SK-N-MC (cell line): ENCODE measurements at regions not wholly inside any gene's neighbourhood (a gene's known extent, or its start where the extent isn't known, plus 50 kb on each side); places are given as distances from the start of the nearest gene placed in this dataset.

Source experiments
- DNase-seq: peaks from one replicate; pipeline ENCODE4 v3.0.0-alpha.2; 2011; ENCODE audit warnings: low read depth, low spot score
- H3K27ac ChIP-seq: fragments of 200-600 bp; sonication (generic); 2 replicates; pipeline ENCODE4 v1.5.1; 2016; ENCODE audit warnings: mixed run types
- H3K36me3 ChIP-seq: fragments of 200-600 bp; sonication (generic); 2 replicates; pipeline ENCODE4 v1.6.1; 2017; ENCODE audit warnings: antibody characterized with exemption, low read length, mixed read lengths; ENCODE audit not compliant: insufficient read depth
- H3K4me3 ChIP-seq: fragments of 200-600 bp; sonication (generic); 2 replicates; pipeline ENCODE4 v1.5.1; 2016
- H3K9ac ChIP-seq: fragments of 200-600 bp; sonication (generic); 2 replicates; pipeline ENCODE4 v1.8.0; 2017; ENCODE audit warnings: mixed run types, mixed read lengths; ENCODE audit not compliant: insufficient read length
- H3K9me3 ChIP-seq: fragments of 200-600 bp; sonication (generic); 2 replicates; pipeline ENCODE4 v1.6.1; 2017; ENCODE audit warnings: low read depth, mild to moderate bottlenecking, antibody characterized with exemption, low read length, moderate library complexity, mixed read lengths
- EZH2 ChIP-seq: fragments of 200-600 bp; sonication (generic); IDR thresholded peaks from one replicate; pipeline ENCODE4 v1.6.1; 2017; ENCODE audit warnings: antibody characterized with exemption
- FOXP2 ChIP-seq: optimal IDR thresholded peaks from 2 replicates; pipeline ENCODE3; 2011; ENCODE audit warnings: mild to moderate bottlenecking, moderate library complexity; ENCODE audit not compliant: insufficient read depth; ENCODE audit errors: extremely low read length, control extremely low read depth
- POLR2AphosphoS5 ChIP-seq: IDR thresholded peaks from 2 replicates; pipeline ENCODE4 v1.6.1; 2012; ENCODE audit warnings: mild to moderate bottlenecking, low read depth, low read length, borderline replicate concordance

GRCh38 chr2:164014068-164014731 is 278.4 kb upstream of the FIGN start:
- no peak overlapping the region for H3K27ac ChIP-seq
- H3K4me3 ChIP-seq: no peak overlapping the region
- TF ChIP-seq POLR2AphosphoS5: no peak
- TF ChIP-seq FOXP2: no peak
- no peak for TF ChIP-seq EZH2
- no peak for DNase-seq
- no peaks in the 10 kb centered on the region for H3K9me3 ChIP-seq
- no peaks in the 10 kb centered on the region for H3K36me3 ChIP-seq
- no peak overlapping the region for H3K9ac ChIP-seq

GRCh38 chr2:164012581-164012980 is 276.8 kb upstream of the FIGN start:
- TF ChIP-seq EZH2: no peak
- TF ChIP-seq POLR2AphosphoS5: no peak
- no peak for TF ChIP-seq FOXP2
- no peaks in the 10 kb centered on the region for H3K9me3 ChIP-seq
- no peak for DNase-seq

GRCh38 chr2:164009756-164010337 is 274.0 kb upstream of the FIGN start:
- H3K9me3 ChIP-seq: no peaks in the 10 kb centered on the region
- DNase-seq: no peak
- H3K36me3 ChIP-seq: no peaks in the 10 kb centered on the region
- TF ChIP-seq EZH2 (no peak), FOXP2 (no peak), POLR2AphosphoS5 (no peak)
- H3K27ac ChIP-seq: no peak overlapping the region
- no peak overlapping the region for H3K9ac ChIP-seq
- H3K4me3 ChIP-seq: no peak overlapping the region

More at GRCh38 chr2:164012581-164012980, 276.8 kb upstream of the FIGN start:
- H3K27ac ChIP-seq: no peak overlapping the region
- H3K36me3 ChIP-seq: no peaks in the 10 kb centered on the region
- no peak overlapping the region for H3K9ac ChIP-seq
- H3K4me3 ChIP-seq: no peak overlapping the region

GRCh38 chr2:164008752-164009151 is 272.9 kb upstream of the FIGN start:
- Histone ChIP-seq H3K36me3 (no peaks in the 10 kb centered on the region), H3K27ac (no peak overlapping the region), H3K4me3 (no peak overlapping the region), H3K9me3 (no peaks in the 10 kb centered on the region), H3K9ac (no peak overlapping the region)
- DNase-seq: no peak
- TF ChIP-seq FOXP2 (no peak), POLR2AphosphoS5 (no peak), EZH2 (no peak)

- DNase-seq: no peak
- TF ChIP-seq POLR2AphosphoS5: no peak
- no peak for TF ChIP-seq EZH2
- no peak for TF ChIP-seq FOXP2
- Histone ChIP-seq H3K36me3 (no peaks in the 10 kb centered on the region), H3K4me3 (no peak overlapping the region), H3K9me3 (no peaks in the 10 kb centered on the region), H3K9ac (no peak overlapping the region), H3K27ac (no peak overlapping the region)
Observed at GRCh38 chr2:164006704-164007103, 270.9 kb upstream of the FIGN start.

- no peak overlapping the region for H3K9ac ChIP-seq
- no peaks in the 10 kb centered on the region for H3K9me3 ChIP-seq
- TF ChIP-seq FOXP2 (no peak), EZH2 (no peak), POLR2AphosphoS5 (no peak)
- H3K4me3 ChIP-seq: no peak overlapping the region
- no peak for DNase-seq
- no peak overlapping the region for H3K27ac ChIP-seq
- no peaks in the 10 kb centered on the region for H3K36me3 ChIP-seq
Observed at GRCh38 chr2:164000176-164000575, 264.4 kb upstream of the FIGN start.

- TF ChIP-seq EZH2 (no peak), FOXP2 (no peak), POLR2AphosphoS5 (no peak)
- H3K36me3 ChIP-seq: no peaks in the 10 kb centered on the region
- no peaks in the 10 kb centered on the region for H3K9me3 ChIP-seq
- H3K27ac ChIP-seq: no peak overlapping the region
- no peak overlapping the region for H3K4me3 ChIP-seq
- no peak for DNase-seq
- H3K9ac ChIP-seq: no peak overlapping the region
Observed at GRCh38 chr2:163997466-163997865, 261.7 kb upstream of the FIGN start.

GRCh38 chr2:163990541-163990940 is 254.7 kb upstream of the FIGN start:
- H3K27ac ChIP-seq: no peak overlapping the region
- DNase-seq: no peak
- no peaks in the 10 kb centered on the region for H3K36me3 ChIP-seq
- TF ChIP-seq POLR2AphosphoS5 (no peak), FOXP2 (no peak), EZH2 (no peak)
- no peak overlapping the region for H3K9ac ChIP-seq
- no peaks in the 10 kb centered on the region for H3K9me3 ChIP-seq
- no peak overlapping the region for H3K4me3 ChIP-seq

GRCh38 chr2:163990101-163990500 is 254.3 kb upstream of the FIGN start:
- no peak for DNase-seq
- Histone ChIP-seq H3K4me3 (no peak overlapping the region), H3K9ac (no peak overlapping the region), H3K9me3 (no peaks in the 10 kb centered on the region), H3K27ac (no peak overlapping the region), H3K36me3 (no peaks in the 10 kb centered on the region)
- TF ChIP-seq EZH2 (no peak), FOXP2 (no peak), POLR2AphosphoS5 (no peak)
